ENCODE measurements at regions not wholly inside any gene's neighbourhood (a gene's known extent, or its start where the extent isn't known, plus 50 kb on each side); places are given as distances from the start of the nearest gene placed in this dataset.

- DNase-seq, result no peak
Observed at GRCh38 chr10:108454224-108454623, 1289.7 kb upstream of the SORCS1 start.

- DNase-seq, result no peak
Observed at GRCh38 chr10:108453166-108453565, 1288.7 kb upstream of the SORCS1 start.

GRCh38 chr10:108452533-108452932 is 1288.0 kb upstream of the SORCS1 start:
- DNase-seq, result no peak

- DNase-seq, result no peak
Observed at GRCh38 chr10:108450280-108450679, 1285.8 kb upstream of the SORCS1 start.

GRCh38 chr10:108445746-108446145 is 1281.2 kb upstream of the SORCS1 start:
- DNase-seq, result no peak

- DNase-seq, result no peak
Observed at GRCh38 chr10:108443636-108444035, 1279.1 kb upstream of the SORCS1 start.

- DNase-seq, result no peak
Observed at GRCh38 chr10:108439397-108439796, 1274.9 kb upstream of the SORCS1 start.

- DNase-seq, result no peak
Observed at GRCh38 chr10:108436096-108436495, 1271.6 kb upstream of the SORCS1 start.

- no peak for DNase-seq
Observed at GRCh38 chr10:108434559-108435252, 1270.2 kb upstream of the SORCS1 start.

- no peak for DNase-seq
Observed at GRCh38 chr10:108427146-108427545, 1262.6 kb upstream of the SORCS1 start.

- no peak for DNase-seq
Observed at GRCh38 chr10:108425283-108425964, 1260.9 kb upstream of the SORCS1 start.

GRCh38 chr10:108424656-108425055 is 1260.2 kb upstream of the SORCS1 start:
- no peak for DNase-seq

- DNase-seq, result no peak
Observed at GRCh38 chr10:108422286-108422685, 1257.8 kb upstream of the SORCS1 start.

- no peak for DNase-seq
Observed at GRCh38 chr10:108421266-108421665, 1256.8 kb upstream of the SORCS1 start.

GRCh38 chr10:108413954-108414353 is 1249.4 kb upstream of the SORCS1 start:
- DNase-seq, result no peak

GRCh38 chr10:108412323-108412722 is 1247.8 kb upstream of the SORCS1 start:
- no peak for DNase-seq

- no peak for DNase-seq
Observed at GRCh38 chr10:108411894-108412293, 1247.4 kb upstream of the SORCS1 start.

- no peak for DNase-seq
Observed at GRCh38 chr10:108411206-108411605, 1246.7 kb upstream of the SORCS1 start.

- DNase-seq, result no peak
Observed at GRCh38 chr10:108410236-108410635, 1245.7 kb upstream of the SORCS1 start.

GRCh38 chr10:108409306-108409705 is 1244.8 kb upstream of the SORCS1 start:
- DNase-seq, result no peak

- no peak for DNase-seq
Observed at GRCh38 chr10:108404155-108404554, 1239.6 kb upstream of the SORCS1 start.

GRCh38 chr10:108399465-108399864 is 1235.0 kb upstream of the SORCS1 start:
- no peak for DNase-seq

GRCh38 chr10:108393089-108393488 is 1228.6 kb upstream of the SORCS1 start:
- DNase-seq, result no peak

GRCh38 chr10:108392286-108392685 is 1227.8 kb upstream of the SORCS1 start:
- DNase-seq, result no peak

- no peak for DNase-seq
Observed at GRCh38 chr10:108388706-108389105, 1224.2 kb upstream of the SORCS1 start.
